NOMO-1 (cell line): ENCODE measurements at regions not wholly inside any gene's neighbourhood (a gene's known extent, or its start where the extent isn't known, plus 50 kb on each side); places are given as distances from the start of the nearest gene placed in this dataset.

Experiments
- DNase-seq, 2 experiments: peaks; one replicate each; lab custom pipeline; 2025; ENCODE audit not compliant: unreplicated experiment in 2 of 2; lab: John Stamatoyannopoulos, UW

DNA sequence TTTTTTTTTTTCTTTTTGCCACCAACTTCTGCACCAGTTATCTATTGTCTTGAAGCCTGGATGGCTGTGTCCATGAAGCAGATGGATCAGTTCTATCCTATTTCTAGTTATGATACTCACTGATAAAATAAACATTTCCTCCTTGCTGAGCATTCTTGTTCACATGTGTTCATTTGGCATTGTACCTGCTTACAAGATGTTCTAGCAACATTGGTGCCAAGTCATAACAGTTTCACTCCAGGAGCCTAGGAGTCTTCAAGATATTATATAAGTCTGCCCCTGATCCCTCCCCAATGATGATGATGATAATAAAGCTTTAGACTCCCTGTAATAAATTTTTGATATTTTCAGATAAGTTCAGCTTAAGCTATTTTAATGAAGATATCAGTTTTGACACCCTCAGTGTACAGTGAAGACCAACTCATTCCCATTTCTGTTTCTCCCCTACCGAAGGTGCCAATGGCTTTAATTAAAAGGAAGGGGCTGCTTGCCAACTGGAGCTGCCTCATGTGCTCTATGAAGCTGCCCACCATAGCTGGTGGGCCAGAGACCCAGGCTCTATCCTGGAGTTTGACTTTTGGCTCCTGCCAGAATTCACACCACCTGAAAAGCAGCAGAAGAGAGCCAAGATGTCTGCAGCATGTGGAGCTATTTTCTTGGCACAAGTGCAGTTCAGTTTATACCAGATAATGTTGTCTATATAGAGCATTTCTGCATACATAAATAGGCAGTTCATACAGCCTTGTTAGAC, 265.4 kb upstream of the TET2 start:
- DNase-seq: no peak

DNA sequence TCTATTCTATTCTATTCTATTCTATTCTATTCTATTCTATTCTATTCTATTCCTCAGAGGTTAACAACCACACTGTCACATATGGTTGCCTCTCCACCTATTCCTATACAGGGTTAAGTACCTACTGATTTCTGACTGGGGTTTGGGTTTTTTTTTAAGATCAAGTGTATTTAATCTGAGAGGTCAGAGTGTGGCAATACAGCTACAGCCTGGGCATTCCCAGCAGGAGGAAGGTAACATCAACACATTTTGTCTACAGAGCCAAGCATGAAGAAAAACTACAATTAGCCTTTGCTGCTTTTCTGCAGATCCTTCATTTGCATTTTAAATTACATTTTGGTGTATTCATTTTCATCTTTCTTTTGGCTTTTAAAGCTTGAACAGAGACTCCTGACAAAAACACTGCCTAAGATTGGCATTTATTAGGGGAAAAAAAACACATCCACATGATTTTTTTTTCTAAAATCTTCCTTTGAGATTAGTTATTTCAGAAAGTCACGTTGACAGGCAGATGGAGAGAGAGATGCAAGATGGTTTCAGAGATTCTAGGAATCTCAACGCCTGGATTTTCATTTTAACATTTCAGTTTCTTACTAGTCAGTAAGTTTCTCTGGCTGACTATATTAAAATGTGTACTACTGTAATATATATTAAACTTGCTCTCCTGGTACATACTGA, 255.9 kb upstream of the TET2 start:
- DNase-seq: no peak

- DNase-seq: no peak
Measured at GRCh38 chr4:104896660-104897645, 249.7 kb upstream of the TET2 start.

DNA sequence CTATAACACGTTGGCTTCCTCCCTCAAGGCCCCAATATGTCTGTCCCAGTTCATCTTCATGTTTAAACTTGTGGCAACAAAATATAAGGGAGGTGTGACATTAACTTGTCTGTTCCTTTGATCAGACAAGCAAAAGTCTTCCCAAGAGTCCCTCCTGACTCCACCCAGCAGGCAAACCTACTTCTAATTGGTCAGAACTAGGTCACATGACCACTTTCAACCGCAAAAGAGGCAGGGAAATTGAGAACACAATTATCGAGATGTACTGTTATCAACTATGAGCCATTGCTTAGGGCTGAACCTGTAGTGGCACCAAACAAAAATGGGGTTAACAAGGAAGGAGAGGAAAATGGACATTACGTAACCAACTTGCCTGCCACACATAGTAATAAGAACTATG, 246.8 kb upstream of the TET2 start:
- DNase-seq: no peak

DNA sequence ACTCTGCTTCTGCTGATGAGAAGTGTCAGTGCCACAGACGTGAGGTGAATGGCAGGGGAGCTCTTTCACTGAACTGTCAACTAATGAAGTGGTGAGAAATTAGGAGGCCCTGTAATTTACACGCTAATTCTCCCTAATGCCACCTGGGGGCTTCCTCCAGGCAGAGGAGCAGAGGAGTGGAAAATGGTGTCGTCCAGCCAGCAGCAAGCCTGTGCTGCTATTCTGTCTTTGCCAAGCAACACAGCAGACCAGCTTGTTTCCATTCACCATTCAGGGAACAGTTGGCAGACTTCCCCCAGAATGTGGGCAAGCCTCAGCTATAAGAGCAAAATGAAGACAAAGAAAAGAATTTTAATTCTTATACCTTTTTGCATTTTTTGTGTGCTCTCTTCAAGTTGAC, 245.2 kb upstream of the TET2 start:
- no peak for DNase-seq

GRCh38 chr4:104901961-104902605, 244.6 kb upstream of the TET2 start:
- no peak for DNase-seq

GRCh38 chr4:104905065-104905464, 241.6 kb upstream of the TET2 start:
- no peak for DNase-seq

GRCh38 chr4:104905546-104905945, 241.1 kb upstream of the TET2 start:
- no peak for DNase-seq

GRCh38 chr4:104906276-104906675, 240.4 kb upstream of the TET2 start:
- DNase-seq: no peak

- no peak for DNase-seq
Measured at GRCh38 chr4:104907074-104907649, 239.5 kb upstream of the TET2 start.

DNA sequence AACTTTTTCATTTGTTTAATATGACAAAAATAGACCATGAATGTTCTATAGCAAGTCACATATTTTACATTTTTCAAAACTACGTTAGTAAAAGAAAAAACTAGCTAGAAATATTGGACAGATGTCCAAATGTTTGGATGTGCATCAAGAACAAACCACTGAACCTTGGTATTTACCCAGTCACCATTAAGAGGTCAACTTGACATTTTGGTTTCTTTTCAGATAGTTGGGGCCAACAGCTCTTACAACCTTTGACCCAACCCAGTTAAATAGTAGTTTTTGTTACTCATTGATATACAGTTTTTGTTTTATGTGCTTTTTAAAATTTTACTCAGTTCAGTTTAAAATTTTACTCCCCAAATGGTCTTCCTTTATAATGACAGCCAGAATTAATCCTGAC, 238.7 kb upstream of the TET2 start:
- no peak for DNase-seq

DNA sequence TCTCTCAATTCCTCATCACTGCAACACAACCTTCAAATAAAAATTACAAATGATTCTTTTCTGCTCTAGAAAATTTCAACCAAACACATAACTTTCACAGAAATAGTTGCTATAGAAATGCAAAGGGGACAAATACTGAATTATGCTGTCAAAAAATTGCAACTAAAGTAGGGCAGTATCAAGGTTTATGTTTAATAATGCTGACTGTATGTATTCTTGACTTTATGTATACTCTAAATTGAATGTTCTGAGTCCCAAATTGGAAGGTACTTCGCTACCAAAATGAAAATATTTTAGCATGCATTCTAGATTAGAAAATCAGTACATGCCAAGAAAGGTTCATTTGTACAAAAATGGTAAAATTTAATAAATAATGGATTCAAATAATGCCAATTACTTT, 237.3 kb upstream of the TET2 start:
- DNase-seq: no peak

- DNase-seq: no peak
Measured at GRCh38 chr4:104912518-104912917, 234.2 kb upstream of the TET2 start.

GRCh38 chr4:104915373-104915772, 231.3 kb upstream of the TET2 start:
- DNase-seq: no peak

- no peak for DNase-seq
Measured at GRCh38 chr4:104915864-104916263, 230.8 kb upstream of the TET2 start.

- no peak for DNase-seq
Measured at GRCh38 chr4:104919406-104919805, 227.3 kb upstream of the TET2 start.

- no peak for DNase-seq
Measured at GRCh38 chr4:104930298-104930697, 216.4 kb upstream of the TET2 start.

DNA sequence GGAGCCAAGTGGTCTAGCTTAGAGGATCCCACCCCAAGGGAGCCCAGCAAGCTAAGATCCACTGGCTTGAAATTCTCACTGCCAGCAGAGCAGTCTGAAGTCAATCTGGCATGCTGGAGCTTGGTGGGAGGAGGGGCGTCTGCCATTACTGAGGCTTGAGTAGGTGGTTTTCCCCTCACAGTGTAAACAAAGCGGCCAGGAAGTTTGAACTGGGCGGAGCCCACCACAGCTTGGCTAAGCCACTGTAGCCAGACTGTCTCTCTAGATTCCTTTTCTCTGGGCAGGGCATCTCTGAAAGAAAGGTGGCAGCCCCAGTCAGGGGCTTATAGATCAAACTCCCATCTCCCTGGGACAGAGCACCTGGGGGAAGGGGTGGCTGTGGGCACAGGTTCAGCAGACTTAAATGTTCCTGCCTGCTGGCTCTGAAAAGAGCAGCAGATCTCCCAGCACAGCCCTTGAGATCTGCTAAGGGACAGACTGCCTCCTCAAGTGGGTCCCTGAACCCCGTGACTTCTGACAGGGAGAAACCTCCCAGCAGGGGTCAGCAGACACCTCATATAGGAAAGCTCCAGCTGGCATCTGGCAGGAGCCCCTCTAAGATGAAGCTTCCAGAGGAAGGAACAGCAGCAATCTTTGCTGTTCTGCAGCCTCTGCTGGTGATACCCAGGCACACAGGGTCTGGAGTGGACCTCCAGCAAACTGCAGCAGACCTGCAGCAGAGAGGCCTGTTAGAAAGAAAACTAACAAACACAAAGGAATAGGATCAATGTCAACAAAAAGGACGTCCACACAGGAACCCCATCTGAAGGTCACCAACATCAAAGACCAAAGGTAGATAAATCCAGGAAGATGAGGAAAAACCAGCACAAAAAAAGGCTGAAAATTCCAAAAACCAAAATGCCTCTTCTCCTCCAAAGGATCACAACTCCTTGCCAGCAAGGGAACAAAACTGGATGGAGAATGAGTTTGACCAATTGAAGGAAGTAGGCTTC, 215.6 kb upstream of the TET2 start:
- DNase-seq: peak; percentile 8 to 38

GRCh38 chr4:104938624-104939023, 208.1 kb upstream of the TET2 start:
- no peak for DNase-seq
